ENCODE measurements at regions not wholly inside any gene's neighbourhood (a gene's known extent, or its start where the extent isn't known, plus 50 kb on each side); places are given as distances from the start of the nearest gene placed in this dataset.

DNA sequence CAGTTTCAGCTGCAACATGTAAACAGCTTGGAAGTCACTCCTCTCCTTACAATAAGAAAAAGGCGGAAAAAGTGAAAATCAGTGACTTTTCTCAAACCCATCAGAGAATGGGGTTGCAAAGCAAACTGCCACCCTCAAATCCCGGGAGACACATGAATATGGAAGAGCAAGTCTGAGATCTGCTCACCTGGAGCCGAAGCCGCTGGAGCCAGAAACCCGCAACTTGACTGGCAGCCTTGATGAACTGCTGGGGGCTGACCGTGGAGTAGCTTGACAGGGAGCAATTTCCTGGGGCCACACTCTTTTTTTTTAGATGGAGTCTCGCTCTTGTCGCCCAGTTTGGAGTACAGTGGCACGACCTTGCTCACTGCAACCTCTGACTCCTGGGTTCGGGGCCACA is 208.2 kb downstream of the KIF26A start:
- Mint-ChIP-seq H3K9me3 (peaks cover 5% of the 10 kb centered on the region), H3K27ac (no peak overlapping the region), H3K27me3 (ENCODE audit: insufficient read depth, low read depth, poor library complexity) (peaks cover 8% of the 10 kb centered on the region), H3K36me3 (ENCODE audit: low read depth) (peaks cover 3% of the 10 kb centered on the region), H3K4me3 (no peak overlapping the region), H3K4me1 (peaks cover 11% of the 10 kb centered on the region)
- H3K9me2 ChIP-seq (ENCODE audit: insufficient read depth): peaks cover 2% of the 10 kb centered on the region
- no peak for ATAC-seq
- H2AFZ ChIP-seq: no peak overlapping the region
- TF ChIP-seq STAT1 (IDR thresholded peaks at IDR 0.05; ENCODE audit: unreplicated experiment): no peak
- DNase-seq (ENCODE audit: low spot score): no peak
- H3K4me3 ChIP-seq: no peak overlapping the region
- no peak overlapping the region for H3K4me2 ChIP-seq
- H3K79me2 ChIP-seq (replicated peaks; ENCODE audit: insufficient read depth): no peaks in the 10 kb centered on the region
- no peaks in the 10 kb centered on the region for H4K20me1 ChIP-seq (replicated peaks; ENCODE audit: insufficient read depth)
- no peaks in the 10 kb centered on the region for H3K27me3 ChIP-seq (ENCODE audit: insufficient read depth)
- 0 out of 2 replicates have a peak, but pooled peaks cover under 1% of the 10 kb centered on the region for H3K36me3 ChIP-seq (ENCODE audit: insufficient read depth)
- H3K4me1 ChIP-seq (ENCODE audit: insufficient read depth): no peaks in the 10 kb centered on the region; the same call in 1 of the 2 replicates
- H3K27ac ChIP-seq (ENCODE audit: low read depth): no peak overlapping the region
- H3F3A ChIP-seq (replicated peaks; ENCODE audit: low read depth): no peaks in the 10 kb centered on the region

DNA sequence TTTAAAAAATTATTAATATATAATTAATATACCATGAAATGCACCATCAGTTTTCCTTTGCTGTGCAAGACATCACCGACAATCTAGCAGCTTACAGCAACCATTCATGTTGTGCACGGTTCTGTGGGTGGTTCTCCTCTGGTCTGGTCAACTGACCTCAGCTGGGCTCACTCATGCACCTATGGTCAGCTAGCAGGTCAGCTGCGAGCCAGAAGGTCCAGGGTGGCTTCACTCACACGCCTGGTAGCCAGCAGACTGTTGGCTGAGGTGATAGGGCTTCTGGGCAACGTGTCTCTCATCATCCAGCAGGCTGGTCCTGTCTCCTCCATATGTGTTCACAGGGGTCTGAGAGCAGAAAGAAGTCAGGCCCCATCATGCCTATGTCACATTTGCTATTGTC is 210.4 kb downstream of the KIF26A start:
- Histone ChIP-seq H3K9me2 (ENCODE audit: insufficient read depth) (no peaks in the 10 kb centered on the region), H3K27me3 (ENCODE audit: insufficient read depth) (no peaks in the 10 kb centered on the region), H3K4me3 (no peak overlapping the region), H3K79me2 (replicated peaks; ENCODE audit: insufficient read depth) (no peaks in the 10 kb centered on the region), H3K4me1 (ENCODE audit: insufficient read depth) (no peaks in the 10 kb centered on the region), H2AFZ (no peak overlapping the region), H3K27ac (ENCODE audit: low read depth) (no peak overlapping the region), H3K36me3 (ENCODE audit: insufficient read depth) (no peaks in the 10 kb centered on the region), H3F3A (replicated peaks; ENCODE audit: low read depth) (no peaks in the 10 kb centered on the region), H3K4me2 (no peak overlapping the region), H4K20me1 (replicated peaks; ENCODE audit: insufficient read depth) (no peaks in the 10 kb centered on the region)
- ATAC-seq (no peak), DNase-seq (ENCODE audit: low spot score) (no peak)
- no peak overlapping the region for H3K4me3 Mint-ChIP-seq
- H3K4me1 Mint-ChIP-seq: peaks cover 2% of the 10 kb centered on the region; the same call in 2 of the 3 replicates
- H3K27ac Mint-ChIP-seq: no peak overlapping the region
- H3K9me3 Mint-ChIP-seq: peaks cover 2% of the 10 kb centered on the region; the same call in 2 of the 3 replicates
- no peaks in the 10 kb centered on the region for H3K36me3 Mint-ChIP-seq (ENCODE audit: low read depth)
- peaks cover 2% of the 10 kb centered on the region for H3K27me3 Mint-ChIP-seq (ENCODE audit: insufficient read depth, low read depth, poor library complexity)
- no peak for TF ChIP-seq ZNF331 (CRISPR knock-in tag; IDR thresholded peaks at IDR 0.05; ENCODE audit: low read depth)
- no peak for TF ChIP-seq ZNF114 (CRISPR knock-in tag; IDR thresholded peaks at IDR 0.05)
- TF ChIP-seq JUNB (IDR thresholded peaks at IDR 0.05; ENCODE audit: unreplicated experiment): no peak
- TF ChIP-seq, protein P1, sequence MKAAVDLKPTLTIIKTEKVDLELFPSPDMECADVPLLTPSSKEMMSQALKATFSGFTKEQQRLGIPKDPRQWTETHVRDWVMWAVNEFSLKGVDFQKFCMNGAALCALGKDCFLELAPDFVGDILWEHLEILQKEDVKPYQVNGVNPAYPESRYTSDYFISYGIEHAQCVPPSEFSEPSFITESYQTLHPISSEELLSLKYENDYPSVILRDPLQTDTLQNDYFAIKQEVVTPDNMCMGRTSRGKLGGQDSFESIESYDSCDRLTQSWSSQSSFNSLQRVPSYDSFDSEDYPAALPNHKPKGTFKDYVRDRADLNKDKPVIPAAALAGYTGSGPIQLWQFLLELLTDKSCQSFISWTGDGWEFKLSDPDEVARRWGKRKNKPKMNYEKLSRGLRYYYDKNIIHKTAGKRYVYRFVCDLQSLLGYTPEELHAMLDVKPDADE (IDR thresholded peaks at IDR 0.05): no peak
- no peak for TF ChIP-seq NANOG (IDR thresholded peaks at IDR 0.05; ENCODE audit: borderline replicate concordance)
- no peak for TF ChIP-seq CREB1 (CRISPR knock-in tag; IDR thresholded peaks at IDR 0.05; ENCODE audit: low read depth)
- no peak for TF ChIP-seq EZH2phosphoT487 (IDR thresholded peaks at IDR 0.05; ENCODE audit: unreplicated experiment)
- TF ChIP-seq EZH2 (IDR thresholded peaks at IDR 0.05; ENCODE audit: low read depth, unreplicated experiment): no peak
- TF ChIP-seq, protein P2, sequence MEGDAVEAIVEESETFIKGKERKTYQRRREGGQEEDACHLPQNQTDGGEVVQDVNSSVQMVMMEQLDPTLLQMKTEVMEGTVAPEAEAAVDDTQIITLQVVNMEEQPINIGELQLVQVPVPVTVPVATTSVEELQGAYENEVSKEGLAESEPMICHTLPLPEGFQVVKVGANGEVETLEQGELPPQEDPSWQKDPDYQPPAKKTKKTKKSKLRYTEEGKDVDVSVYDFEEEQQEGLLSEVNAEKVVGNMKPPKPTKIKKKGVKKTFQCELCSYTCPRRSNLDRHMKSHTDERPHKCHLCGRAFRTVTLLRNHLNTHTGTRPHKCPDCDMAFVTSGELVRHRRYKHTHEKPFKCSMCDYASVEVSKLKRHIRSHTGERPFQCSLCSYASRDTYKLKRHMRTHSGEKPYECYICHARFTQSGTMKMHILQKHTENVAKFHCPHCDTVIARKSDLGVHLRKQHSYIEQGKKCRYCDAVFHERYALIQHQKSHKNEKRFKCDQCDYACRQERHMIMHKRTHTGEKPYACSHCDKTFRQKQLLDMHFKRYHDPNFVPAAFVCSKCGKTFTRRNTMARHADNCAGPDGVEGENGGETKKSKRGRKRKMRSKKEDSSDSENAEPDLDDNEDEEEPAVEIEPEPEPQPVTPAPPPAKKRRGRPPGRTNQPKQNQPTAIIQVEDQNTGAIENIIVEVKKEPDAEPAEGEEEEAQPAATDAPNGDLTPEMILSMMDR (conservative IDR thresholded peaks at IDR 0.05; ENCODE audit: low read depth in 2 of 2): no peak
- no peak for TF ChIP-seq REST (IDR thresholded peaks at IDR 0.05; ENCODE audit: unreplicated experiment)
- no peak for TF ChIP-seq STAT1 (IDR thresholded peaks at IDR 0.05; ENCODE audit: unreplicated experiment)
- no peak for TF ChIP-seq POLR2AphosphoS5 (IDR thresholded peaks at IDR 0.05; ENCODE audit: low read depth)

All from GM23338 (cell line).